ENCODE measurements at regions not wholly inside any gene's neighbourhood (a gene's known extent, or its start where the extent isn't known, plus 50 kb on each side); places are given as distances from the start of the nearest gene placed in this dataset.

GRCh38 chr11:122594986-122595645 is 60.4 kb upstream of the UBASH3B start (continued):
- TF ChIP-seq CBX2 (IDR thresholded peaks at IDR 0.05; ENCODE audit: borderline replicate concordance, low read depth): no peak

- no peak for FAIRE-seq
- Histone ChIP-seq H3K4me1 (peaks cover 3% of the 10 kb centered on the region; the same call in 1 of the 3 replicates), H3K4me3 (no peak overlapping the region), H3K4me2 (no peak overlapping the region), H3K9me3 (no peaks in the 10 kb centered on the region), H3K27ac (no peak overlapping the region)
- ChIA-PET CTCF (interaction anchor here (0.6 to 2.7 kb wide), 2 partner anchors 13 to 224 kb away, joined by 4 to 18 read pairs; no protein-coding TSS in a partner anchor), POLR2A (no interaction called here)
- no peak for ATAC-seq
- 37% methylated on average over 4 of the region's 4 CpGs for WGBS (ENCODE audit: missing lambda C conversion rate)
- DNase-seq (ENCODE audit: low read depth in 1 of 2, low spot score in 1 of 2): no peak
- TF ChIP-seq TP53 (CRISPR knock-in tag; IDR thresholded peaks at IDR 0.05): no peak
- TF ChIP-seq TFCP2L1 (CRISPR knock-in tag; IDR thresholded peaks at IDR 0.05): no peak
- no peak for TF ChIP-seq MAFK (IDR thresholded peaks at IDR 0.05; ENCODE audit: partially characterized antibody)
- no peak for TF ChIP-seq HEYL (CRISPR knock-in tag; IDR thresholded peaks at IDR 0.05)
- TF ChIP-seq HOXB5 (CRISPR knock-in tag; IDR thresholded peaks at IDR 0.05): no peak
- no peak for TF ChIP-seq ZNF302 (CRISPR knock-in tag; IDR thresholded peaks at IDR 0.05)
- TF ChIP-seq NR3C1 (IDR thresholded peaks at IDR 0.05): no peak
- TF ChIP-seq PBX3 (IDR thresholded peaks at IDR 0.05): no peak
- TF ChIP-seq CBX8 (IDR thresholded peaks at IDR 0.05): no peak
- no peak for TF ChIP-seq ATOH8 (CRISPR knock-in tag; IDR thresholded peaks at IDR 0.05; ENCODE audit: low read depth)
- no peak for TF ChIP-seq EHMT2 (IDR thresholded peaks at IDR 0.05; ENCODE audit: low read depth)
- no peak for TF ChIP-seq RFX5 (IDR thresholded peaks at IDR 0.05)
- TF ChIP-seq BHLHE40 (IDR thresholded peaks at IDR 0.05; ENCODE audit: low read depth, low read length): no peak
These were observed 61.8 kb upstream of the UBASH3B start for GRCh38 chr11:122593473-122594420.

GRCh38 chr11:122592641-122593040 is 62.9 kb upstream of the UBASH3B start:
- FAIRE-seq (no peak), DNase-seq (ENCODE audit: low read depth in 1 of 2, low spot score in 1 of 2) (no peak), ATAC-seq (no peak)
- ChIA-PET CTCF (interaction anchor here (2.7 kb wide), 1 partner anchor 12 kb away, joined by 18 read pairs; no protein-coding TSS in a partner anchor), POLR2A (interaction anchor here (0.6 kb wide), 1 partner anchor 37 kb away, joined by 3 read pairs; no protein-coding TSS in a partner anchor)
- TF ChIP-seq E2F6 (IDR thresholded peaks at IDR 0.05; ENCODE audit: borderline replicate concordance, low read depth): no peak
- no peak for TF ChIP-seq MYC (IDR thresholded peaks at IDR 0.05; ENCODE audit: borderline replicate concordance, low read length)
- no peak for TF ChIP-seq HES2 (IDR thresholded peaks at IDR 0.05)
- no peak for TF ChIP-seq REST (IDR thresholded peaks at IDR 0.05)
- TF ChIP-seq TP53 (CRISPR knock-in tag; IDR thresholded peaks at IDR 0.05): no peak
- TF ChIP-seq JUNB (IDR thresholded peaks at IDR 0.05): no peak
- no peak for TF ChIP-seq RNF2 (IDR thresholded peaks at IDR 0.05; ENCODE audit: borderline replicate concordance, low read depth)
- no peak for TF ChIP-seq EHF (CRISPR knock-in tag; IDR thresholded peaks at IDR 0.05)
- no peak for TF ChIP-seq NR3C1 (IDR thresholded peaks at IDR 0.05)
- TF ChIP-seq RFX5 (IDR thresholded peaks at IDR 0.05): no peak
- no peak for TF ChIP-seq CBX8 (IDR thresholded peaks at IDR 0.05)
- no peak for TF ChIP-seq ZSCAN20 (CRISPR knock-in tag; IDR thresholded peaks at IDR 0.05)
- no peak for TF ChIP-seq HEYL (CRISPR knock-in tag; IDR thresholded peaks at IDR 0.05)
- no peak for TF ChIP-seq KDM5A (IDR thresholded peaks at IDR 0.05)
- TF ChIP-seq HOXB5 (CRISPR knock-in tag; IDR thresholded peaks at IDR 0.05): no peak
- no peak for TF ChIP-seq PBX3 (IDR thresholded peaks at IDR 0.05)
- TF ChIP-seq POLR2AphosphoS2 (conservative IDR thresholded peaks at IDR 0.05; ENCODE audit: low read length): no peak
- H3K4me2 ChIP-seq: no peak overlapping the region
- no peak overlapping the region for H3K27ac ChIP-seq
- 0 out of 3 replicates have a peak, but pooled peaks cover 3% of the 10 kb centered on the region for H3K9me3 ChIP-seq
- H3K4me1 ChIP-seq: no peaks in the 10 kb centered on the region
- 42% methylated on average over 6 of the region's 6 CpGs for WGBS (ENCODE audit: missing lambda C conversion rate)
- no peak overlapping the region for H3K4me3 ChIP-seq

Data from A549 (cell line).